ENCODE measurements at regions not wholly inside any gene's neighbourhood (a gene's known extent, or its start where the extent isn't known, plus 50 kb on each side); places are given as distances from the start of the nearest gene placed in this dataset.

DNA sequence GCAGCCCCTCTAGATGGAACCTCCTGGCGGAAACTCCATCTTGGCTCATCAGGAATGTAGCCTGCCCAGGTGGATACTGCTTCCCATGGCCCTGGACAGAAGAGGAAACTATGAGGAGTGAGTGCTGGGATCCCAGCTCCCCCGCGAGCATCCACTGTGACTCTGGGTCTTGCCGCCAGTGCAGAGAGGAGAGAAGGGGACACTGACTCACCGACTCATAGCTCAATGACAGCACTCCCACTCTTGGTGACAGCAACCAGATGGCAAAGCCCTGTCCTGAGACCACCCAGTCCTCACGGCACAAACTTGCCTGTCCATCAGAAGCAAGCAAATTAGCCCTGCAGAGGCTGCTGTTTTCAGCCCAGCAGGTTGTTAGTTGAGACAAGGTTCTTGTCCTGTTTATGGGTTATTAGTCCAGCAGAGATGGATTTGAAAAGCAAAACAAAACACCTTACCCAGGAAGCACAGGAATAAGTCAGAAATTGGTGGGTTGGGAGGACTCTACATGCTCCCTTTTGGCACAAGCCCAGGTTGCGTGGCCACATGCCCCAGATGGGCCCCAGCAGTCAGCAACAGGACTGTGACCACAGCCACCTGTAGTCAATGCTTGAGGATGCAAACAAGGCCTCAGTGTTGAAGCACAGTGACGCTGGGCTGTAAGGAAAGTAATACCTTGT lies 111.5 kb upstream of the GLI2 start:
- Histone ChIP-seq H3K27me3 (replicated peaks in 1 of 2; ENCODE audit: control insufficient read depth in 2 of 2, insufficient read depth in 2 of 2, low read length in 1 of 2) (no peaks in the 10 kb centered on the region; a peak in 2 of 4 replicates), H2AFZ (ENCODE audit: control insufficient read depth, low read depth, low read length) (no peak overlapping the region), H3K27ac (ENCODE audit: control insufficient read depth, insufficient read depth) (no peak overlapping the region), H3K9ac (ENCODE audit: control insufficient read depth, insufficient read depth, low read length) (no peak overlapping the region), H3K79me2 (ENCODE audit: control insufficient read depth, insufficient read depth, low read length) (no peaks in the 10 kb centered on the region), H3K4me2 (ENCODE audit: control insufficient read depth, insufficient read depth) (no peak overlapping the region), H3K36me3 (ENCODE audit: control insufficient read depth in 2 of 2, insufficient read depth in 2 of 2, low read length in 1 of 2) (no peaks in the 10 kb centered on the region), H3K4me3 (no peak overlapping the region), H3K9me3 (replicated peaks; ENCODE audit: control insufficient read depth, insufficient read depth, low read length) (no peaks in the 10 kb centered on the region; the same call in 2 of the 3 replicates), H4K20me1 (ENCODE audit: control insufficient read depth, insufficient read depth) (no peaks in the 10 kb centered on the region), H3K4me1 (ENCODE audit: control insufficient read depth, insufficient read depth, low read length) (no peaks in the 10 kb centered on the region)
- no peak for ATAC-seq
- intact Hi-C loops (cut with micrococcal nuclease; ENCODE audit: unreplicated experiment) = no loop called here
- no peak for FAIRE-seq
- no peak for DNase-seq (ENCODE audit: low read depth, low spot score)
- in situ Hi-C loops (cut with MboI) = no loop called here
- 52% methylated on average over 8 of the region's 8 CpGs for WGBS (ENCODE audit: insufficient coverage, insufficient replicate concordance, low lambda C conversion rate, missing lambda C conversion rate)
- ChIA-PET CTCF (no interaction called here), POLR2A (no interaction called here), SMC1A (ENCODE audit: uncharacterized antibody, unreplicated experiment) (no interaction called here), RAD21 (ENCODE audit: unreplicated experiment) (no interaction called here)
- TF ChIP-seq NFYB (IDR thresholded peaks at IDR 0.05; ENCODE audit: insufficient read depth, low read depth, low read length) (no peak), EP300 (IDR thresholded peaks at IDR 0.05; ENCODE audit: borderline replicate concordance in 1 of 2, control insufficient read depth in 1 of 2, low read depth in 2 of 2, low read length in 2 of 2) (no peak), ZNF274 (IDR thresholded peaks at IDR 0.05; ENCODE audit: insufficient read depth, insufficient read length) (no peak), SREBF2 (IDR thresholded peaks at IDR 0.05; ENCODE audit: low read length) (no peak), ZNF207 (IDR thresholded peaks at IDR 0.05; ENCODE audit: borderline replicate concordance) (no peak)
- no TSS peak for BruUV-seq (replicated peaks)

DNA sequence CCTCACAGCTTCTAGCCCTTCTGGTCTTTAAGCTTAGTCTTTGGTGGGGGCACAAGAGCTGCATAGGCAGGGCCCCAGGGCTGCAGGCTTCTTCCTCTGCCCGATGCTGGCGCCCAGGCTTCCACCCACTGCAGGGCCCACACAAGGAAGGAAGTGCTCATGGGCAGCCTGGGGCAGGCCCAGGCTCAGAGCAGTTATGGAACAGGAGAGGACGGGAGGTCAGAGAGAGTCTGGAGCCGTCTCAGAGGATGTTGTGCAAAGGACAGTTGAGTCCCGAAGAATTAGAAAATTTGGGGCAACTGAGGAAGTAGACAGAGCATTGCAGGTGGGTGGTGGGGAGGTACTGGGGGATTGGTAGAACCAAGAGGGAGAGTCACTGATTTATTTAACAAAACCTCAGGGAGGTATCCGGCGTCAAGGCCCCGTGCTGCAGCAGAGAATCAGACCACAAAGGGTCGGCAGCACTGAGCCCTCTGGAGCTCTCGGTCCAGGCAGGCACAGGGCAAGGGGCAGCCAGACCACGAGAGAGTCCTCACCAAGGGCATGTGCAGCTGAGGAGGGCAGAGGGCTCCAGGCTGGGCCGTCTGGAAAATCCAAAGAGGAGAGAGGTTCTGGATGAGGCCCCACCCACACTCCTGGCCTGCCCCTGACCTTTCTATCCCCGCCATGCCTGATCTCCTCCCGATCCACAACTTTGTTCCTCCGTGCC lies 110.8 kb upstream of the GLI2 start:
- no peak overlapping the region for H2AFZ ChIP-seq (ENCODE audit: control insufficient read depth, low read depth, low read length)
- in situ Hi-C loops (cut with MboI) = no loop called here
- no peaks in the 10 kb centered on the region; a peak in 2 of 4 replicates for H3K27me3 ChIP-seq (replicated peaks in 1 of 2; ENCODE audit: control insufficient read depth in 2 of 2, insufficient read depth in 2 of 2, low read length in 1 of 2)
- DNase-seq (ENCODE audit: low read depth, low spot score) (no peak), ATAC-seq (no peak), FAIRE-seq (no peak)
- no peak overlapping the region for H3K4me3 ChIP-seq
- no peaks in the 10 kb centered on the region for H4K20me1 ChIP-seq (ENCODE audit: control insufficient read depth, insufficient read depth)
- H3K9ac ChIP-seq (ENCODE audit: control insufficient read depth, insufficient read depth, low read length) = no peak overlapping the region
- SMC1A ChIA-PET (ENCODE audit: uncharacterized antibody, unreplicated experiment) = no interaction called here
- H3K79me2 ChIP-seq (ENCODE audit: control insufficient read depth, insufficient read depth, low read length) = no peaks in the 10 kb centered on the region
- intact Hi-C loops (cut with micrococcal nuclease; ENCODE audit: unreplicated experiment) = no loop called here
- H3K36me3 ChIP-seq (ENCODE audit: control insufficient read depth in 2 of 2, insufficient read depth in 2 of 2, low read length in 1 of 2) = no peaks in the 10 kb centered on the region
- 17% methylated on average over 15 of the region's 15 CpGs for WGBS (ENCODE audit: insufficient coverage, insufficient replicate concordance, low lambda C conversion rate, missing lambda C conversion rate)
- RAD21 ChIA-PET (ENCODE audit: unreplicated experiment) = no interaction called here
- no peak overlapping the region for H3K27ac ChIP-seq (ENCODE audit: control insufficient read depth, insufficient read depth)
- H3K4me1 ChIP-seq (ENCODE audit: control insufficient read depth, insufficient read depth, low read length) = no peaks in the 10 kb centered on the region
- H3K4me2 ChIP-seq (ENCODE audit: control insufficient read depth, insufficient read depth) = no peak overlapping the region
- CTCF ChIA-PET = no interaction called here
- no TSS peak for BruUV-seq (replicated peaks)
- H3K9me3 ChIP-seq (replicated peaks; ENCODE audit: control insufficient read depth, insufficient read depth, low read length) = no peaks in the 10 kb centered on the region; the same call in 2 of the 3 replicates
- POLR2A ChIA-PET = no interaction called here
- TF ChIP-seq PML (IDR thresholded peaks at IDR 0.05; ENCODE audit: low read length) = no peak
- TF ChIP-seq ZSCAN29 (IDR thresholded peaks at IDR 0.05) = no peak
- TF ChIP-seq, protein P1, sequence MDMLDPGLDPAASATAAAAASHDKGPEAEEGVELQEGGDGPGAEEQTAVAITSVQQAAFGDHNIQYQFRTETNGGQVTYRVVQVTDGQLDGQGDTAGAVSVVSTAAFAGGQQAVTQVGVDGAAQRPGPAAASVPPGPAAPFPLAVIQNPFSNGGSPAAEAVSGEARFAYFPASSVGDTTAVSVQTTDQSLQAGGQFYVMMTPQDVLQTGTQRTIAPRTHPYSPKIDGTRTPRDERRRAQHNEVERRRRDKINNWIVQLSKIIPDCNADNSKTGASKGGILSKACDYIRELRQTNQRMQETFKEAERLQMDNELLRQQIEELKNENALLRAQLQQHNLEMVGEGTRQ (IDR thresholded peaks at IDR 0.05; ENCODE audit: borderline replicate concordance, low read depth, low read length) = no peak
- no peak for TF ChIP-seq NR2C1 (IDR thresholded peaks at IDR 0.05)
- TF ChIP-seq ZNF217 (IDR thresholded peaks at IDR 0.05) = no peak
- TF ChIP-seq MEF2A (IDR thresholded peaks at IDR 0.05; ENCODE audit: insufficient read depth, low read depth, low read length) = no peak
- no peak for TF ChIP-seq ASH2L (IDR thresholded peaks at IDR 0.05; ENCODE audit: borderline replicate concordance, low read depth)
- TF ChIP-seq CHD4 (IDR thresholded peaks at IDR 0.05) = no peak
- no peak for TF ChIP-seq REST (IDR thresholded peaks at IDR 0.05; ENCODE audit: low read depth, low read length)

All from GM12878 (cell line).